HL-60 (cell line): ENCODE measurements at regions not wholly inside any gene's neighbourhood (a gene's known extent, or its start where the extent isn't known, plus 50 kb on each side); places are given as distances from the start of the nearest gene placed in this dataset.

Experiments
- DNase-seq, 2 experiments: peaks; one replicate each; pipeline ENCODE4 v3.0.0-alpha.2; 2010 to 2020; ENCODE audit warnings: low read depth in 1 of 2, low spot score in 1 of 2
- H3K27ac ChIP-seq: fragments of 250-450 bp; sonication (Bioruptor Pico); replicated peaks from 2 replicates; pipeline ENCODE4 v1.5.1; 2020; ENCODE audit warnings: mild to moderate bottlenecking, moderate library complexity
- H3K27me3 ChIP-seq: fragments of 250-450 bp; sonication (Bioruptor Pico); 2 replicates; pipeline ENCODE4 v1.5.1; 2021; ENCODE audit warnings: mild to moderate bottlenecking, moderate library complexity; ENCODE audit not compliant: insufficient read depth, poor library complexity, severe bottlenecking
- H3K4me3 ChIP-seq: replicated peaks from 2 replicates; pipeline ENCODE4 v1.5.1; 2011; ENCODE audit warnings: mild to moderate bottlenecking, control low read depth, low read length; ENCODE audit not compliant: insufficient read depth
- CTCF ChIP-seq: IDR thresholded peaks from one replicate; pipeline ENCODE4 v1.5.1; 2011; ENCODE audit warnings: low read length, control low read depth, inconsistent platforms; ENCODE audit not compliant: insufficient read depth
- GABPA ChIP-seq: IDR thresholded peaks from 2 replicates; pipeline ENCODE4 v1.6.1; 2012; ENCODE audit warnings: low read depth
- POLR2AphosphoS5 ChIP-seq: IDR thresholded peaks from 2 replicates; pipeline ENCODE4 v1.6.1; 2012; ENCODE audit warnings: low read depth
- REST ChIP-seq: IDR thresholded peaks from 2 replicates; pipeline ENCODE4 v1.6.1; 2012; ENCODE audit warnings: low read depth; ENCODE audit not compliant: insufficient replicate concordance
- SPI1 ChIP-seq: IDR thresholded peaks from 2 replicates; pipeline ENCODE4 v1.6.1; 2012; ENCODE audit warnings: low read depth, mild to moderate bottlenecking, borderline replicate concordance

GRCh38 chr3:165378761-165379160 lies 182.6 kb upstream of the SLITRK3 start:
- Histone ChIP-seq H3K4me3 (no peak overlapping the region), H3K27ac (no peak overlapping the region), H3K27me3 (no peaks in the 10 kb centered on the region)
- no peak for DNase-seq
- TF ChIP-seq GABPA = no peak
- no peak for TF ChIP-seq REST
- TF ChIP-seq POLR2AphosphoS5 = no peak
- TF ChIP-seq CTCF = no peak
- TF ChIP-seq SPI1 = no peak

GRCh38 chr3:165359005-165359404 lies 162.8 kb upstream of the SLITRK3 start:
- Histone ChIP-seq H3K27me3 (no peaks in the 10 kb centered on the region), H3K27ac (no peak overlapping the region), H3K4me3 (no peak overlapping the region)
- no peak for DNase-seq
- TF ChIP-seq GABPA (no peak), CTCF (no peak), POLR2AphosphoS5 (no peak), SPI1 (no peak)

GRCh38 chr3:165355316-165355715 lies 159.1 kb upstream of the SLITRK3 start:
- H3K4me3 ChIP-seq = no peak overlapping the region
- DNase-seq = no peak
- no peaks in the 10 kb centered on the region for H3K27me3 ChIP-seq
- TF ChIP-seq REST = no peak
- TF ChIP-seq SPI1 = no peak
- no peak for TF ChIP-seq GABPA
- TF ChIP-seq POLR2AphosphoS5 = no peak
- TF ChIP-seq CTCF = no peak
- no peak overlapping the region for H3K27ac ChIP-seq

GRCh38 chr3:165347526-165347925 lies 151.3 kb upstream of the SLITRK3 start:
- no peaks in the 10 kb centered on the region for H3K27me3 ChIP-seq
- H3K27ac ChIP-seq = no peak overlapping the region
- no peak for DNase-seq
- H3K4me3 ChIP-seq = no peak overlapping the region
- TF ChIP-seq SPI1 (no peak), REST (no peak), CTCF (no peak), POLR2AphosphoS5 (no peak), GABPA (no peak)
